ENCODE measurements at regions not wholly inside any gene's neighbourhood (a gene's known extent, or its start where the extent isn't known, plus 50 kb on each side); places are given as distances from the start of the nearest gene placed in this dataset.

GRCh38 chr16:5225931-5226655 is 128.5 kb upstream of the EEF2KMT start:
- TF ChIP-seq POLR2AphosphoS5 (IDR thresholded peaks at IDR 0.05; ENCODE audit: low read depth, low read length), result no peak
- TF ChIP-seq TAF1 (IDR thresholded peaks at IDR 0.05; ENCODE audit: borderline replicate concordance, insufficient read depth, low read length), result no peak
- no peak for TF ChIP-seq REST (IDR thresholded peaks at IDR 0.05; ENCODE audit: insufficient read depth in 1 of 2, low read depth in 2 of 2, low read length in 2 of 2)
- no peak for TF ChIP-seq FOXP2 (optimal IDR thresholded peaks at IDR 0.05; ENCODE audit: borderline replicate concordance, extremely low read depth, extremely low read length, insufficient read depth)
